DOHH2 (cell line): ENCODE measurements at regions not wholly inside any gene's neighbourhood (a gene's known extent, or its start where the extent isn't known, plus 50 kb on each side); places are given as distances from the start of the nearest gene placed in this dataset.

Experiments
- CTCF ChIP-seq: fragments of 200-600 bp; sonication (generic); IDR thresholded peaks from one replicate; pipeline ENCODE4 v1.5.1; 2014; ENCODE audit warnings: antibody characterized with exemption, mild to moderate bottlenecking, low read depth, low read length; ENCODE audit not compliant: poor library complexity, severe bottlenecking
- EZH2phosphoT487 ChIP-seq: fragments of 200-600 bp; sonication (generic); IDR thresholded peaks from 2 replicates; pipeline ENCODE4 v1.6.1; 2017; ENCODE audit warnings: borderline replicate concordance, mild to moderate bottlenecking, antibody characterized with exemption, low read length, moderate library complexity, mixed read lengths

DNA sequence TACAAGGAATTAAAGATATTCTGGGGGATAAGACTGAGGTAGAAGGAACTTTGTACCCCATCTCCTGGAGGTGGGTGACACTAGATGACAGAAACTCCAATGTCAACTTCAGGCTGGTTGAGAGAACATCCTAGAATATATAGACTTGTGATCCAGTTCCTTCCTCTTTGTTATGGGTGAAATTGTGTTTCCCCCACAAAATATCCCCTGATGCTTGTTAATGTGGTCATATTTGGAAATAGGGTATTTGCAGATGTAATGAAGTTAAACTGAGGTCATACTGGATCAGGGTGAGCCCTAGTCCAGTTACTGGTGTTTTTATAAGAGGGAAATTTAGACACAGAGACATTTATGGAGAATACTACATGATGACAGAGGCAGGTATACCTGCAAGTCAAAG lies 114.0 kb upstream of the NAMPT start:
- TF ChIP-seq CTCF = no peak
- TF ChIP-seq EZH2phosphoT487 = no peak
